ENCODE measurements at regions not wholly inside any gene's neighbourhood (a gene's known extent, or its start where the extent isn't known, plus 50 kb on each side); places are given as distances from the start of the nearest gene placed in this dataset.
A peak's percentile ranks its signal among the peaks of the same experiment; 100 is the strongest.

DNA sequence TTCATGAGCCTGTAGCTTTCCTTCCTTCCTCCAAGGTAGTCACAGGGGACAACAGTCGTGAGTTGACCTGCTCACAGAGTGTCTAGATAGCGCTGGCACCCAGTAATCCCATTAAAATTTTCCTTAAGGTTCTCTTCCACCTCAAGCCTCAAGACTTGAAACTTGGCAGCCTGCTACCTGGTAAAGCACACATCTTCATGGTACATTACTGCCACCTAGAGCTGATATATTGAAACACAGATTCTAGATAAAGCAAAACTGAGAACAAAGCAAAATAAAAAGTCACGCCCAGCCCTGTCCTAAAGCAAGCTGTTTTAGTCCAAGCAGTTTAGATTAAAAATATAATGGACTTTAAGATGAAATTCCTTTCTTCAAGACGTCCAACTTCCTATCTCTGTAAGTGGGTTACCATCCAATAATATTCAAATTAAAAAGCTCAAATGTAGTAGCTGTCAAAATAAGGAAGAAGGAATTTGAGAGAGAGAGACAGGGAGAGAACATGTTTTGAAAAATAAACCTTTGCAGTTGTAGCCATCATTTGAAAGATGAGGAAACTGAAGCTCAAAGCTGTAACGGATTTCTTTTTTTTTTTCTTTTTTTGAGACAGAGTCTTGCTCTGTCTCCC lies 50.7 kb upstream of the CD83 start:
- no peak overlapping the region for H3K4me3 ChIP-seq (ENCODE audit: low read depth, low read length, poor library complexity, severe bottlenecking)
- TF ChIP-seq EZH2phosphoT487 (IDR thresholded peaks at IDR 0.05; ENCODE audit: borderline replicate concordance, low read depth, low read length): no peak
- TF ChIP-seq, protein P1, sequence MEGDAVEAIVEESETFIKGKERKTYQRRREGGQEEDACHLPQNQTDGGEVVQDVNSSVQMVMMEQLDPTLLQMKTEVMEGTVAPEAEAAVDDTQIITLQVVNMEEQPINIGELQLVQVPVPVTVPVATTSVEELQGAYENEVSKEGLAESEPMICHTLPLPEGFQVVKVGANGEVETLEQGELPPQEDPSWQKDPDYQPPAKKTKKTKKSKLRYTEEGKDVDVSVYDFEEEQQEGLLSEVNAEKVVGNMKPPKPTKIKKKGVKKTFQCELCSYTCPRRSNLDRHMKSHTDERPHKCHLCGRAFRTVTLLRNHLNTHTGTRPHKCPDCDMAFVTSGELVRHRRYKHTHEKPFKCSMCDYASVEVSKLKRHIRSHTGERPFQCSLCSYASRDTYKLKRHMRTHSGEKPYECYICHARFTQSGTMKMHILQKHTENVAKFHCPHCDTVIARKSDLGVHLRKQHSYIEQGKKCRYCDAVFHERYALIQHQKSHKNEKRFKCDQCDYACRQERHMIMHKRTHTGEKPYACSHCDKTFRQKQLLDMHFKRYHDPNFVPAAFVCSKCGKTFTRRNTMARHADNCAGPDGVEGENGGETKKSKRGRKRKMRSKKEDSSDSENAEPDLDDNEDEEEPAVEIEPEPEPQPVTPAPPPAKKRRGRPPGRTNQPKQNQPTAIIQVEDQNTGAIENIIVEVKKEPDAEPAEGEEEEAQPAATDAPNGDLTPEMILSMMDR (conservative IDR thresholded peaks at IDR 0.05; ENCODE audit: low read length): peak; percentile 93
- DNase-seq (ENCODE audit: low spot score): peak; percentile 75
- no peaks in the 10 kb centered on the region for H3K36me3 ChIP-seq (ENCODE audit: insufficient read depth, low read length)
- peaks cover 3% of the 10 kb centered on the region for H3K4me1 ChIP-seq (ENCODE audit: insufficient read depth, low read length, poor library complexity, severe bottlenecking)
- no peaks in the 10 kb centered on the region for H3K9me3 ChIP-seq (ENCODE audit: low read length)
- intact Hi-C loops (cut with micrococcal nuclease; ENCODE audit: unreplicated experiment): loop anchor here (2.0 kb wide), 3 partner anchors 194 to 730 kb away; no protein-coding TSS in a partner anchor
- no peaks in the 10 kb centered on the region for H3K9me2 ChIP-seq (ENCODE audit: insufficient read depth, low read length)
- H4K20me1 ChIP-seq (ENCODE audit: insufficient read depth, low read length): no peaks in the 10 kb centered on the region
- ChIA-PET POLR2A (interaction anchor here (0.5 to 1.6 kb wide), 13 partner anchors 9 to 1540 kb away, joined by 3 to 5 read pairs (median 3); no protein-coding TSS in a partner anchor), CTCF (ENCODE audit: unreplicated experiment) (interaction anchor here (0.5 to 2.2 kb wide), 10 partner anchors 8 to 271 kb away, joined by 3 to 6 read pairs (median 3); no protein-coding TSS in a partner anchor)
- peak overlapping the region; percentile 38; the same call in 1 of the 2 replicates for H3K4me2 ChIP-seq (ENCODE audit: low read length)
- H3K27ac ChIP-seq (ENCODE audit: low read depth, low read length, poor library complexity, severe bottlenecking): no peak overlapping the region
- peak overlapping the region; percentile 74; the same call in 1 of the 2 replicates for H2AFZ ChIP-seq (ENCODE audit: low read length)
- BruUV-seq (replicated peaks): no TSS peak
- no peaks in the 10 kb centered on the region for H3K79me2 ChIP-seq (ENCODE audit: insufficient read depth, low read depth, low read length)

GRCh38 chr6:14067656-14068055 lies 49.9 kb upstream of the CD83 start:
- Histone ChIP-seq H4K20me1 (ENCODE audit: insufficient read depth, low read length) (no peaks in the 10 kb centered on the region), H3K4me2 (ENCODE audit: low read length) (no peak overlapping the region)
- BruUV-seq (replicated peaks): no TSS peak

More at GRCh38 chr6:14067656-14068055, 49.9 kb upstream of the CD83 start:
- Histone ChIP-seq H3K9me2 (ENCODE audit: insufficient read depth, low read length) (no peaks in the 10 kb centered on the region), H3K27ac (ENCODE audit: low read depth, low read length, poor library complexity, severe bottlenecking) (no peak overlapping the region), H3K9me3 (ENCODE audit: low read length) (no peaks in the 10 kb centered on the region), H3K4me3 (ENCODE audit: low read depth, low read length, poor library complexity, severe bottlenecking) (no peak overlapping the region), H3K79me2 (ENCODE audit: insufficient read depth, low read depth, low read length) (no peaks in the 10 kb centered on the region), H2AFZ (ENCODE audit: low read length) (no peak overlapping the region), H3K4me1 (ENCODE audit: insufficient read depth, low read length, poor library complexity, severe bottlenecking) (peaks cover 3% of the 10 kb centered on the region), H3K36me3 (ENCODE audit: insufficient read depth, low read length) (no peaks in the 10 kb centered on the region)
- ChIA-PET POLR2A (interaction anchor here (0.6 to 1.6 kb wide), 4 partner anchors 10 to 832 kb away, joined by 3 to 4 read pairs (median 3); no protein-coding TSS in a partner anchor), CTCF (ENCODE audit: unreplicated experiment) (interaction anchor here (0.5 to 2.2 kb wide), 6 partner anchors 8 to 272 kb away, joined by 3 to 6 read pairs (median 3); no protein-coding TSS in a partner anchor)
- intact Hi-C loops (cut with micrococcal nuclease; ENCODE audit: unreplicated experiment): loop anchor here (2.0 kb wide), 3 partner anchors 195 to 731 kb away; no protein-coding TSS in a partner anchor
- no peak for DNase-seq (ENCODE audit: low spot score)
- TF ChIP-seq, protein P1 (conservative IDR thresholded peaks at IDR 0.05; ENCODE audit: low read length): no peak
- no peak for TF ChIP-seq EZH2phosphoT487 (IDR thresholded peaks at IDR 0.05; ENCODE audit: borderline replicate concordance, low read depth, low read length)
